ENCODE measurements at regions not wholly inside any gene's neighbourhood (a gene's known extent, or its start where the extent isn't known, plus 50 kb on each side); places are given as distances from the start of the nearest gene placed in this dataset.

DNA sequence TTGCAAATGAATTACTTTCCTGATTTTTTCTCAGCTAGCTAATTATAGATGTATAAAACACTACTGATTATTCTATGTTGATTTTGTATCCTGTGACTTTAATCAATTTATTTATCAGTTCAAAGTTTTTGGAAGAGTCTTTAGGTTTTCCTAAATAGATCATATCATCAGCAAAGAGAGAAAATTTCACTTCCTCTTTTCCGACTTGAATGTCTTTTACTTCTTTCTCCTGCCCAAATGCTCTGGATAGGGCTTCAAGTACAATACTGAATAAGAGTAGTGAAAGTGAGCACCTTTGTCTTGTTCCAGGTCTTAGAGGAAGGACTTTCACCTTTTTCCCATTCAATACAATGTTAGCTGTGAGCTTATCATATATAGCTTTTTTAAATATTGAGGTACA is 417.9 kb downstream of the PDGFC start:
- DNase-seq (ENCODE audit: extremely low spot score), result no peak
- whole genome bisulfite sequencing, result 66% methylated on average over 1 of the region's 1 CpG
- intact Hi-C loops (cut with DNase I), result no loop called here

DNA sequence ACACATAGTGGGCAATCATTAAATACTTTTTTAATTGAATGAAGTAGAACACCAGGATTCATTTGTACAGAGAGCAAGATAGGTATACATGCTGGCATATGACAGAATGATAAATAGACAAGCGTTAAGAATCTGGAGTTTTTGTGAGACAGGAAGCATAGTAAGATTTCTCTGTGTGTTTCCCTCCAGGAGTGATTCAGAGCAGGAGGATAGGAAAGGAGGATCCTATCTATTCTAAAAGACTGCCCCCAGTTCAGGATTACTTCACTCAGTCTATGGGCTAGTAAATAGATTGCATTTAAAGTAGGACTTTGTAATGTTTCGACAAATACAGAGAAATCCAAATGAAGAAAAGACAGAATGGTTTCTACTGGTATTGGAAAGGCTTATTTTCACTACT is 423.7 kb downstream of the PDGFC start:
- Histone ChIP-seq H3K4me3 (no peak overlapping the region), H3K36me3 (no peaks in the 10 kb centered on the region), H3K9me3 (no peaks in the 10 kb centered on the region), H3K27ac (replicated peaks in 1 of 4) (no peak overlapping the region), H3K27me3 (no peaks in the 10 kb centered on the region), H3K4me1 (peaks cover 0 to 17% (median 13%) of the 10 kb centered on the region in 4 donors)
- no peak for DNase-seq (ENCODE audit: extremely low spot score)
- intact Hi-C loops (cut with DNase I), result no loop called here
- 61% methylated on average over 2 of the region's 2 CpGs for WGBS
- TF ChIP-seq EP300 (IDR thresholded peaks at IDR 0.05) (no peak), POLR2A (IDR thresholded peaks at IDR 0.05; ENCODE audit: low read depth) (no peak), POLR2AphosphoS5 (IDR thresholded peaks at IDR 0.05) (no peak)
- TF ChIP-seq, protein P1, sequence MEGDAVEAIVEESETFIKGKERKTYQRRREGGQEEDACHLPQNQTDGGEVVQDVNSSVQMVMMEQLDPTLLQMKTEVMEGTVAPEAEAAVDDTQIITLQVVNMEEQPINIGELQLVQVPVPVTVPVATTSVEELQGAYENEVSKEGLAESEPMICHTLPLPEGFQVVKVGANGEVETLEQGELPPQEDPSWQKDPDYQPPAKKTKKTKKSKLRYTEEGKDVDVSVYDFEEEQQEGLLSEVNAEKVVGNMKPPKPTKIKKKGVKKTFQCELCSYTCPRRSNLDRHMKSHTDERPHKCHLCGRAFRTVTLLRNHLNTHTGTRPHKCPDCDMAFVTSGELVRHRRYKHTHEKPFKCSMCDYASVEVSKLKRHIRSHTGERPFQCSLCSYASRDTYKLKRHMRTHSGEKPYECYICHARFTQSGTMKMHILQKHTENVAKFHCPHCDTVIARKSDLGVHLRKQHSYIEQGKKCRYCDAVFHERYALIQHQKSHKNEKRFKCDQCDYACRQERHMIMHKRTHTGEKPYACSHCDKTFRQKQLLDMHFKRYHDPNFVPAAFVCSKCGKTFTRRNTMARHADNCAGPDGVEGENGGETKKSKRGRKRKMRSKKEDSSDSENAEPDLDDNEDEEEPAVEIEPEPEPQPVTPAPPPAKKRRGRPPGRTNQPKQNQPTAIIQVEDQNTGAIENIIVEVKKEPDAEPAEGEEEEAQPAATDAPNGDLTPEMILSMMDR (IDR thresholded peaks at IDR 0.05), result no peak

More for the DNA sequence above, 417.9 kb downstream of the PDGFC start:
- Histone ChIP-seq H3K36me3 (no peaks in the 10 kb centered on the region), H3K4me1 (no peaks in the 10 kb centered on the region), H3K4me3 (no peak overlapping the region), H3K9me3 (no peaks in the 10 kb centered on the region), H3K27me3 (no peaks in the 10 kb centered on the region), H3K27ac (replicated peaks in 1 of 4) (no peak overlapping the region)
- no peak for TF ChIP-seq POLR2AphosphoS5 (IDR thresholded peaks at IDR 0.05)
- no peak for TF ChIP-seq POLR2A (IDR thresholded peaks at IDR 0.05; ENCODE audit: low read depth)
- TF ChIP-seq, protein P1 (IDR thresholded peaks at IDR 0.05), result no peak
- TF ChIP-seq EP300 (IDR thresholded peaks at IDR 0.05), result no peak

DNA sequence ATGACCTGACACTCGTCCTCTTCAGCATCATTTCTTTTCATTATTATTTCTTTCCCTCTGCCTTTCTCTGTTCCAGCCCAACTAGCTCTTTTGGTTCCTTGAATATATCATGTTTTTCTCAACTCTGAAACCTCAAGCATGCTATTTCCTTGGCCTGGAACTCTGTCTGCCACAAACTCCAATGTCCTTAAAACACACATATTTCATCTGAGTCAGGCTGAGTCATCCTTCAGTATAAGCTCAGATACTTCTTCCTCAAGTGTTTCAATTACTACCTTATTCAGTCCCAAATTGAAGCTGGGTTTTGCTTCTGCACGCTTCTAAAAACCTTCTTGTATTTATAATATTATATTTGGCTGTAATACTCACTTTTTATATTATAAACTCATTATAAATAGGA is 424.2 kb downstream of the PDGFC start:
- no peak overlapping the region for H3K27ac ChIP-seq (replicated peaks in 1 of 4)

DNA sequence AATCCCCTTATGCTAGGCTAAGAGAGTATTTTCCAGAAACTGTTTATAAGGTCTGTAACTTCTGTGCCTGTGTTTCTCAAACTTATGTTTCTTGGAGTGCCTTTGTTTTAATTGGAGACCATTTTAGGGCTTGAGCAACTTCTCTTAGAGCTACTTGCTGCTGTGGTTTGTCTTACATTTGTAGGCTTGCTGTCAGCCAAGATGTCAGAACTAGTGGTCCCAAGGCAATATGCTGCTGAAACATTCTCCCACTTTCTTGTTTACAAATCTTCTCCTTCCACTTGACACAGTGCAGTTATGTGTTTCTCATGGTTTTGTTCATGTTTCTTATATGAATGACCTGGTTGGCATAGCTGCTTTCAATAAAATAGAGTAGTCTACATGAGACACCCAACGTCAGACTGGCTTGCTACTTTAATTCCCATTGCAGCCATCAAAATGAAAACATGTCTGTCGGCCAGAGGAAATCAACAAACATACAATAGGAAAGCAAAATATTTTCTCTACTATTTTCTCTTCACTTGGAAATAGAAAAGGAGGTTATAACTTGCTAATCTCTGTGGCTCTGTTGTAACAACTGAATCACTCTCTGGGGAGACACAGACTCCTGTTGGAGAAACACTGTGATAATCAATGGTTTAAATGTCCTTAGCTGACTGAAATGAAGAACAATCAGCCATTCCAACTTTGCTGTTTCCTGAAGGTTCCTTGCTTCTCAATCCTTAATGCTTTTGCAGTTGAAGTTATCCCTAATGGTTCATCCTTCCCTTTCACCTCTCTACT is 426.4 kb downstream of the PDGFC start:
- Histone ChIP-seq H3K4me3 (no peak overlapping the region), H3K27ac (replicated peaks in 1 of 4) (peak overlapping the region in 1 of 4 donors; percentile 3), H3K9me3 (no peaks in the 10 kb centered on the region), H3K27me3 (no peaks in the 10 kb centered on the region), H3K4me1 (peaks cover 0 to 17% (median 13%) of the 10 kb centered on the region in 4 donors), H3K36me3 (no peaks in the 10 kb centered on the region)
- DNase-seq (ENCODE audit: extremely low spot score), result no peak
- WGBS, result 65% methylated on average over 2 of the region's 2 CpGs
- intact Hi-C loops (cut with DNase I), result no loop called here
- TF ChIP-seq, protein P1 (IDR thresholded peaks at IDR 0.05), result no peak
- TF ChIP-seq EP300 (IDR thresholded peaks at IDR 0.05) (no peak), POLR2AphosphoS5 (IDR thresholded peaks at IDR 0.05) (no peak), POLR2A (IDR thresholded peaks at IDR 0.05; ENCODE audit: low read depth) (no peak)

More for the DNA sequence above, 424.2 kb downstream of the PDGFC start:
- Histone ChIP-seq H3K27me3 (no peaks in the 10 kb centered on the region), H3K4me3 (no peak overlapping the region), H3K9me3 (no peaks in the 10 kb centered on the region), H3K4me1 (peaks cover 0 to 17% (median 13%) of the 10 kb centered on the region in 4 donors), H3K36me3 (no peaks in the 10 kb centered on the region)
- 47% methylated on average over 2 of the region's 2 CpGs for WGBS
- DNase-seq (ENCODE audit: extremely low spot score), result no peak
- intact Hi-C loops (cut with DNase I), result no loop called here
- TF ChIP-seq, protein P1 (IDR thresholded peaks at IDR 0.05), result no peak
- TF ChIP-seq POLR2A (IDR thresholded peaks at IDR 0.05; ENCODE audit: low read depth), result no peak
- TF ChIP-seq EP300 (IDR thresholded peaks at IDR 0.05), result no peak
- no peak for TF ChIP-seq POLR2AphosphoS5 (IDR thresholded peaks at IDR 0.05)

Data from esophagus muscularis mucosa (tissue), 4 donors.